ENCODE measurements at regions not wholly inside any gene's neighbourhood (a gene's known extent, or its start where the extent isn't known, plus 50 kb on each side); places are given as distances from the start of the nearest gene placed in this dataset.

DNA sequence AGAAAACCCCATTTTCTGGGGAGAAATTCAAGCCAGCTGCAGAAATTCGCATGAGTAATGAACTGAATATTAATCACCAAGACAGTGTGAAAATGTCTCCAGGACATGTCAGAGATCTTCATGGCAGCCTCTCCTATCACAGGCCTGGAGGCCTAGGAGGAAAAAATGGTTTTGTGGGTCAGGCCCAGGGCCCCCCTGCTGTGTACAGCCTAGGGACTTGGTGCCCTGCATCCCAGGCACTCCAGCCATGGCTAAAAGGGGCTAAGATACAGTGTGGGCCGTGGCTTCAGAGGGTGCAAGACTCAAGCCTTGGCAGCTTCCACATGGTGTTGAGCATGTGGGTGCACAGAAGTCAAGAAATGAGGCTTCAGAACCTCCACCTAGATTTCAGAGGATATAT, 185.9 kb upstream of the GATB start:
- BruUV-seq (replicated peaks) = no TSS peak
- ChIA-PET CTCF (no interaction called here), POLR2A (ENCODE audit: unreplicated experiment) (no interaction called here)
- intact Hi-C loops (cut with micrococcal nuclease) = no loop called here
- Histone ChIP-seq H3K9ac (ENCODE audit: low read length) (no peak overlapping the region), H3K27ac (ENCODE audit: low read length) (no peak overlapping the region), H3K4me2 (ENCODE audit: low read length) (no peak overlapping the region), H2AFZ (ENCODE audit: low read length) (no peak overlapping the region), H3K4me3 (ENCODE audit: low read length) (no peak overlapping the region), H3K4me1 (ENCODE audit: insufficient read depth, low read length) (peaks cover 22% of the 10 kb centered on the region), H3F3A (ENCODE audit: low read length, unreplicated experiment) (peaks cover 3% of the 10 kb centered on the region), H3K79me2 (ENCODE audit: low read length) (no peaks in the 10 kb centered on the region), H4K20me1 (ENCODE audit: low read length) (no peaks in the 10 kb centered on the region), H3K9me2 (replicated peaks; ENCODE audit: low read length) (no peaks in the 10 kb centered on the region), H3K9me3 (ENCODE audit: low read length) (peaks cover 7% of the 10 kb centered on the region; the same call in 1 of the 2 replicates), H3K36me3 (ENCODE audit: low read depth, low read length) (peaks cover 9% of the 10 kb centered on the region; the same call in 1 of the 2 replicates), H3K27me3 (ENCODE audit: low read length) (no peaks in the 10 kb centered on the region)
- DNase-seq (no peak), ATAC-seq (no peak)
- no peak for TF ChIP-seq EZH2phosphoT487 (IDR thresholded peaks at IDR 0.05; ENCODE audit: borderline replicate concordance, low read length)
- TF ChIP-seq, protein P1, sequence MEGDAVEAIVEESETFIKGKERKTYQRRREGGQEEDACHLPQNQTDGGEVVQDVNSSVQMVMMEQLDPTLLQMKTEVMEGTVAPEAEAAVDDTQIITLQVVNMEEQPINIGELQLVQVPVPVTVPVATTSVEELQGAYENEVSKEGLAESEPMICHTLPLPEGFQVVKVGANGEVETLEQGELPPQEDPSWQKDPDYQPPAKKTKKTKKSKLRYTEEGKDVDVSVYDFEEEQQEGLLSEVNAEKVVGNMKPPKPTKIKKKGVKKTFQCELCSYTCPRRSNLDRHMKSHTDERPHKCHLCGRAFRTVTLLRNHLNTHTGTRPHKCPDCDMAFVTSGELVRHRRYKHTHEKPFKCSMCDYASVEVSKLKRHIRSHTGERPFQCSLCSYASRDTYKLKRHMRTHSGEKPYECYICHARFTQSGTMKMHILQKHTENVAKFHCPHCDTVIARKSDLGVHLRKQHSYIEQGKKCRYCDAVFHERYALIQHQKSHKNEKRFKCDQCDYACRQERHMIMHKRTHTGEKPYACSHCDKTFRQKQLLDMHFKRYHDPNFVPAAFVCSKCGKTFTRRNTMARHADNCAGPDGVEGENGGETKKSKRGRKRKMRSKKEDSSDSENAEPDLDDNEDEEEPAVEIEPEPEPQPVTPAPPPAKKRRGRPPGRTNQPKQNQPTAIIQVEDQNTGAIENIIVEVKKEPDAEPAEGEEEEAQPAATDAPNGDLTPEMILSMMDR (conservative IDR thresholded peaks at IDR 0.05; ENCODE audit: low read depth, low read length) = no peak
- TF ChIP-seq EZH2 (IDR thresholded peaks at IDR 0.05; ENCODE audit: low read length, unreplicated experiment) = no peak

DNA sequence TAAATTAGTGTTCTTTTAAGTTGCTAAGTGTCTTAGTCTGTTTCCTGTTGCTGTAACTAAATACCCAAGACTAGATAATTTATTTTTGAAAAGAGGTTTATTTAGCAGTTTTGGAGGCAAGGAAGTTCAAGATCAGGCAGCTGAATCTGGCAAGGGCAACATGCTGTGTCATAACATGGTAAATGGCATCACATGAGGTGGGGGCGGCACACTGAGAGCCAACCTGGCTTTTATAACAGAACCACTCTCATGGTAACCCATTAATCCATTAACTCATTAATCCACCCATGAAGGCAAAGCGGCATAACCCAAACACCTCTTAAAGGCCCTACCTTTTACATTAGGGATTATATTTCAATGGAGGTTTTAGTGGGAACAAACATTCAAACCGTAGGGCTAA, 182.2 kb upstream of the GATB start:
- Histone ChIP-seq H3K27ac (ENCODE audit: low read length) (no peak overlapping the region), H4K20me1 (ENCODE audit: low read length) (no peaks in the 10 kb centered on the region), H3K36me3 (ENCODE audit: low read depth, low read length) (peaks cover 9% of the 10 kb centered on the region; the same call in 1 of the 2 replicates), H3K27me3 (ENCODE audit: low read length) (no peaks in the 10 kb centered on the region), H3K4me2 (ENCODE audit: low read length) (no peak overlapping the region), H3K9me3 (ENCODE audit: low read length) (peaks cover 7% of the 10 kb centered on the region; the same call in 1 of the 2 replicates), H3K9me2 (replicated peaks; ENCODE audit: low read length) (no peaks in the 10 kb centered on the region), H3F3A (ENCODE audit: low read length, unreplicated experiment) (peaks cover 2% of the 10 kb centered on the region), H3K79me2 (ENCODE audit: low read length) (no peaks in the 10 kb centered on the region), H2AFZ (ENCODE audit: low read length) (no peak overlapping the region), H3K4me3 (ENCODE audit: low read length) (no peak overlapping the region), H3K4me1 (ENCODE audit: insufficient read depth, low read length) (peaks cover 4% of the 10 kb centered on the region), H3K9ac (ENCODE audit: low read length) (no peak overlapping the region)
- TF ChIP-seq, protein P1 (conservative IDR thresholded peaks at IDR 0.05; ENCODE audit: low read depth, low read length) = no peak
- TF ChIP-seq EZH2phosphoT487 (IDR thresholded peaks at IDR 0.05; ENCODE audit: borderline replicate concordance, low read length) = no peak
- intact Hi-C loops (cut with micrococcal nuclease) = no loop called here
- no TSS peak for BruUV-seq (replicated peaks)
- ChIA-PET POLR2A (ENCODE audit: unreplicated experiment) (no interaction called here), CTCF (no interaction called here)
- ATAC-seq (no peak), DNase-seq (no peak)

DNA sequence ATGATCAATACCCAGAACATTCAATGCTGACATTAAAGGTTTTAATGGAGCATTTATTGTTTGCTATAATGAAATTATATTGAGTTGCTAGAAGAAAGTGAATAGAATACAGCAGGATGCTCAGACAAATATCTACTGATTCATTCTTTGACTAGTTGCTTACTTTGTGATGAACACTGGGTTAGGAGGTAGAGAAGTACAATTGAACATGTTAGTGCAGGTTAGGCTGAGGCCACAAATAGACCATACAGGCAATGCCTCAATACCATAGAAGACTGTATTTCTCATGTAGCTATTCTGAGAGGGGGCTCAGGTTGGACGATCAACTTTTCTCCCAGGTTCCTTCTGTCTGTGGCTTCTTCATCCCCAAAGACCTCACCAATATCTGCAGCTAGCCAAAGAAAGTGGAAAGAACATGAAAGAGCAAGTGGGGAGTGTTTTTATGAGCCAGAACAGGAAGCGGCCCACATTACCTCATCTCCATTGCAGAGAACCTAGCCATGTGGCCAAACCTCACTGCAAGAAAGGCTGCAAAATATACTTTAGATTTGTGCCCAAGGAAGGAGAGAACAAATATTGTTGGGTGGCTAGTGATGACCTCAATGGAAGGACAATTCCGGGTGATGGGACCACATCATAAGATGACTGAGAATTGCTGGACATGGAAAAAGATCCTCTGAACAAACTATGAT, 180.3 kb upstream of the GATB start:
- Histone ChIP-seq H3K27ac (ENCODE audit: low read length) (no peak overlapping the region), H3K4me3 (ENCODE audit: low read length) (no peak overlapping the region), H3K4me2 (ENCODE audit: low read length) (no peak overlapping the region), H4K20me1 (ENCODE audit: low read length) (no peaks in the 10 kb centered on the region), H3K27me3 (ENCODE audit: low read length) (no peaks in the 10 kb centered on the region), H3K9me3 (ENCODE audit: low read length) (no peaks in the 10 kb centered on the region; the same call in 1 of the 2 replicates), H3K9ac (ENCODE audit: low read length) (no peak overlapping the region), H2AFZ (ENCODE audit: low read length) (no peak overlapping the region), H3K9me2 (replicated peaks; ENCODE audit: low read length) (no peaks in the 10 kb centered on the region), H3K4me1 (ENCODE audit: insufficient read depth, low read length) (no peaks in the 10 kb centered on the region), H3F3A (ENCODE audit: low read length, unreplicated experiment) (no peaks in the 10 kb centered on the region), H3K79me2 (ENCODE audit: low read length) (no peaks in the 10 kb centered on the region), H3K36me3 (ENCODE audit: low read depth, low read length) (no peaks in the 10 kb centered on the region)
- POLR2A ChIA-PET (ENCODE audit: unreplicated experiment) = no interaction called here
- ATAC-seq = no peak
- CTCF ChIA-PET = no interaction called here
- no TSS peak for BruUV-seq (replicated peaks)
- TF ChIP-seq, protein P1 (conservative IDR thresholded peaks at IDR 0.05; ENCODE audit: low read depth, low read length) = no peak
- TF ChIP-seq EZH2 (IDR thresholded peaks at IDR 0.05; ENCODE audit: low read length, unreplicated experiment) (no peak), EZH2phosphoT487 (IDR thresholded peaks at IDR 0.05; ENCODE audit: borderline replicate concordance, low read length) (no peak)
- DNase-seq = no peak
- intact Hi-C loops (cut with micrococcal nuclease) = no loop called here

Data from PC-3 (cell line).